WTC11 (cell line): ENCODE measurements at regions not wholly inside any gene's neighbourhood (a gene's known extent, or its start where the extent isn't known, plus 50 kb on each side); places are given as distances from the start of the nearest gene placed in this dataset.

Experiments
- ATAC-seq: fragments of 200-7000 bp; cut with Tn5 transposase; 2 replicates; pipeline ENCODE4 v1.10.0; 2021; ENCODE audit warnings: mild to moderate bottlenecking, moderate library complexity
- CTCF ChIA-PET: fragments of 300-600 bp; sonication (Branson Sonifier 250); formaldehyde crosslinking; loops from one replicate; lab custom pipeline; 2021; ENCODE audit warnings: antibody characterized with exemption; lab: Charles Lee
- POLR2A ChIA-PET: fragments of 350-600 bp; sonication (Branson Sonifier 250); formaldehyde crosslinking; loops from one replicate; lab custom pipeline; 2021; ENCODE audit warnings: antibody characterized with exemption; lab: Charles Lee
- DNase-seq: peaks from one replicate; pipeline ENCODE4 v3.0.0; 2021; ENCODE audit warnings: low spot score
- H3K27ac Mint-ChIP-seq: 2 replicates; pipeline ENCODE4 v1.8.0; 2021; ENCODE audit warnings: mixed read lengths
- H3K27me3 Mint-ChIP-seq: 2 replicates; pipeline ENCODE4 v1.8.0; 2021; ENCODE audit warnings: low read depth, mild to moderate bottlenecking, moderate library complexity, mixed read lengths
- H3K36me3 Mint-ChIP-seq: 2 replicates; pipeline ENCODE4 v1.8.0; 2021; ENCODE audit warnings: mixed read lengths
- H3K4me1 Mint-ChIP-seq: 2 replicates; pipeline ENCODE4 v1.8.0; 2022; ENCODE audit warnings: mixed read lengths
- H3K4me3 Mint-ChIP-seq: 2 replicates; pipeline ENCODE4 v1.8.0; 2021; ENCODE audit warnings: mild to moderate bottlenecking, moderate library complexity, mixed read lengths
- H3K9me3 Mint-ChIP-seq: 2 replicates; pipeline ENCODE4 v1.8.0; 2021; ENCODE audit warnings: mixed read lengths
- E2F1 ChIP-seq: sonication (generic); formaldehyde crosslinking; IDR thresholded peaks from 2 replicates; pipeline ENCODE4 v1.8.0; 2022; ENCODE audit warnings: mild to moderate bottlenecking, missing genetic modification reagents
- EMX1 ChIP-seq: fragments of 250-450 bp; sonication (Bioruptor Pico); IDR thresholded peaks from 2 replicates; pipeline ENCODE4 v1.8.0; 2021; ENCODE audit warnings: mild to moderate bottlenecking
- FOXJ3 ChIP-seq: sonication (generic); formaldehyde crosslinking; IDR thresholded peaks from 2 replicates; pipeline ENCODE4 v1.9.0; 2021; ENCODE audit warnings: missing genetic modification reagents, mild to moderate bottlenecking, borderline replicate concordance
- HMGA2 ChIP-seq: fragments of 250-450 bp; sonication (Bioruptor Pico); IDR thresholded peaks from 2 replicates; pipeline ENCODE4 v1.4.0; 2021; ENCODE audit warnings: mild to moderate bottlenecking, moderate library complexity
- IRF2 ChIP-seq: sonication (generic); formaldehyde crosslinking; IDR thresholded peaks from 2 replicates; pipeline ENCODE4 v1.8.0; 2022; ENCODE audit warnings: low read depth, missing genetic modification reagents, borderline replicate concordance
- NR2C2 ChIP-seq: sonication (generic); formaldehyde crosslinking; IDR thresholded peaks from 2 replicates; pipeline ENCODE4 v1.8.0; 2022; ENCODE audit warnings: mild to moderate bottlenecking, missing genetic modification reagents
- NR3C1 ChIP-seq: sonication (generic); formaldehyde crosslinking; conservative IDR thresholded peaks from 2 replicates; pipeline ENCODE4 v1.8.1; 2023; ENCODE audit warnings: low read depth, mild to moderate bottlenecking, missing genetic modification reagents
- OVOL2 ChIP-seq: fragments of 250-450 bp; sonication (Bioruptor Pico); IDR thresholded peaks from 2 replicates; pipeline ENCODE4 v1.9.0; 2021; ENCODE audit warnings: mild to moderate bottlenecking, borderline replicate concordance
- RELA ChIP-seq: sonication (generic); formaldehyde crosslinking; IDR thresholded peaks from 2 replicates; pipeline ENCODE4 v1.8.1; 2022; ENCODE audit warnings: missing genetic modification reagents, mild to moderate bottlenecking, borderline replicate concordance
- SOX15 ChIP-seq: fragments of 250-450 bp; sonication (Bioruptor Pico); IDR thresholded peaks from 2 replicates; pipeline ENCODE4 v1.9.0; 2021; ENCODE audit warnings: mild to moderate bottlenecking
- TEAD4 ChIP-seq: sonication (generic); formaldehyde crosslinking; IDR thresholded peaks from 2 replicates; pipeline ENCODE4 v1.8.0; 2022; ENCODE audit warnings: mild to moderate bottlenecking, missing genetic modification reagents
- USF2 ChIP-seq: sonication (generic); formaldehyde crosslinking; IDR thresholded peaks from 2 replicates; pipeline ENCODE4 v1.8.1; 2023; ENCODE audit warnings: mild to moderate bottlenecking, missing genetic modification reagents, moderate library complexity
- ZMAT4 ChIP-seq: fragments of 250-450 bp; sonication (Bioruptor Pico); IDR thresholded peaks from 2 replicates; pipeline ENCODE4 v1.9.0; 2021; ENCODE audit warnings: mild to moderate bottlenecking
- ZNF219 ChIP-seq: sonication (generic); formaldehyde crosslinking; IDR thresholded peaks from 2 replicates; pipeline ENCODE4 v1.8.0; 2023; ENCODE audit warnings: missing genetic modification reagents, mild to moderate bottlenecking, borderline replicate concordance
- ZNF532 ChIP-seq: fragments of 250-450 bp; sonication (Bioruptor Pico); IDR thresholded peaks from 2 replicates; pipeline ENCODE4 v1.9.0; 2021; ENCODE audit warnings: mild to moderate bottlenecking, borderline replicate concordance
- ZSCAN18 ChIP-seq: fragments of 250-450 bp; sonication (Bioruptor Pico); IDR thresholded peaks from 2 replicates; pipeline ENCODE4 v2.1.2; 2022; ENCODE audit warnings: mild to moderate bottlenecking, moderate library complexity
- TF ChIP-seq, protein P1 (sequence below): sonication (generic); formaldehyde crosslinking; IDR thresholded peaks from 2 replicates; pipeline ENCODE4 v1.8.0; 2022; ENCODE audit warnings: mild to moderate bottlenecking, missing genetic modification reagents
- TF ChIP-seq, protein P2 (sequence below): sonication (generic); formaldehyde crosslinking; IDR thresholded peaks from 2 replicates; pipeline ENCODE4 v1.8.1; 2022; ENCODE audit warnings: mild to moderate bottlenecking, moderate library complexity, missing genetic modification reagents

DNA sequence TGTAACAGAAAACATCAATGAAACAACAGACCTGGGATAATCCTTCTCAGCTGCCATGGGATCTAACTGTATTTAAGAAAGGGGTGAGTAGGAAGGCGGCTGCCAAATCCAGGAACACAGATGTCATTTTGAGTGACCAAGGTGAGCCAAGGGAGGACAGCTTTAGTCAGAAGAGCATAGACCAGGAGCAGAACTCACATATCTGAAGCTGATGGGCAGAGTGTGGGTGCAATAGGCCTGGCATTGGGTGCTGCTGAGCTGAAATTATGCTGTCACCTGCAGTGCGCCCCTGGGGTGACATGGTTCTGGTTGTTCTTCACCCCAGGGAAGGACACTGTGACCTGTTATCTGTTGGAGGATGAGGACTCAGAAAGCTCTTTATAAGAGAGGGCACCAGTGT is 88.9 kb upstream of the TOP3B start:
- no peaks in the 10 kb centered on the region for H3K4me1 Mint-ChIP-seq
- POLR2A ChIA-PET, result no interaction called here
- H3K27ac Mint-ChIP-seq, result no peak overlapping the region
- H3K9me3 Mint-ChIP-seq, result no peaks in the 10 kb centered on the region
- DNase-seq (no peak), ATAC-seq (no peak)
- peaks cover 98% of the 10 kb centered on the region for H3K27me3 Mint-ChIP-seq
- no peaks in the 10 kb centered on the region for H3K36me3 Mint-ChIP-seq
- CTCF ChIA-PET, result interaction anchor here (0.7 kb wide), 1 partner anchor 11 kb away, joined by 3 read pairs; no protein-coding TSS in a partner anchor
- no peak for TF ChIP-seq TEAD4 (CRISPR knock-in tag)
- no peak overlapping the region for H3K4me3 Mint-ChIP-seq

DNA sequence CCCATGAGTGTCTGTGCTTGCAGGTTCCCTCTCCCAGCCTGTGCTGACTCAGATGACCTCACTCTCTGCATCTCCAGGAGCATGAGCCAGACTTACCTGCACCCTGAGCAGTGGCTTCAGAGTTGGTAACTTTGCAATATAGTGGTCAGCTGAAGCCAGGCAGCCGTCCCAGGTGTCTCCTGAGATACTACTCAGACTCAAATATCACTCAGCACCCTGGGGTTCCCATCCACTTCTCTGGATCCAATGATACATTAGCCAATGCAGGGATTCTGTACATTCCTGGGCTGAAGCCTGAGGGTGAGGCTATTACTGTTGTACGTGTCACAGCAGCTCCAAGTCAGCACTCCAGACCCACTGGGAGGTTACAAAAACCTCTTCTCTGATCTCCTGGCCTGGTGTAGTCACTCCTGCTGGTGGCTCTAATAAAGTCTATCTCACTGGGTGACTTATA is 87.8 kb upstream of the TOP3B start:
- TF ChIP-seq HMGA2 (CRISPR knock-in tag) (no peak), EMX1 (CRISPR knock-in tag) (no peak), OVOL2 (CRISPR knock-in tag) (no peak), SOX15 (CRISPR knock-in tag) (no peak), E2F1 (CRISPR knock-in tag) (no peak), ZSCAN18 (CRISPR knock-in tag) (no peak), IRF2 (CRISPR knock-in tag) (no peak), ZNF219 (no peak)
- Mint-ChIP-seq H3K4me3 (no peak overlapping the region), H3K27ac (no peak overlapping the region), H3K27me3 (peaks cover 98% of the 10 kb centered on the region), H3K4me1 (no peaks in the 10 kb centered on the region), H3K36me3 (no peaks in the 10 kb centered on the region), H3K9me3 (no peaks in the 10 kb centered on the region)
- ChIA-PET POLR2A (no interaction called here), CTCF (interaction anchor here (0.7 to 1.8 kb wide), 5 partner anchors 9 to 125 kb away, joined by 3 to 20 read pairs (median 4); no protein-coding TSS in a partner anchor)
- DNase-seq (no peak), ATAC-seq (no peak; the same call in 1 of the 2 replicates)

GRCh38 chr22:22069450-22070370 is 87.1 kb upstream of the TOP3B start:
- Mint-ChIP-seq H3K9me3 (no peaks in the 10 kb centered on the region), H3K36me3 (no peaks in the 10 kb centered on the region), H3K4me1 (no peaks in the 10 kb centered on the region), H3K4me3 (no peak overlapping the region), H3K27me3 (peaks cover 98% of the 10 kb centered on the region), H3K27ac (no peak overlapping the region)
- DNase-seq (no peak), ATAC-seq (peak; percentile 41; the same call in 1 of the 2 replicates)
- CTCF ChIA-PET, result interaction anchor here (0.7 to 1.8 kb wide), 6 partner anchors 9 to 138 kb away, joined by 3 to 20 read pairs (median 4); no protein-coding TSS in a partner anchor
- POLR2A ChIA-PET, result interaction anchor here (0.7 kb wide), 1 partner anchor 9 kb away, joined by 3 read pairs; no protein-coding TSS in a partner anchor
- TF ChIP-seq ZMAT4, result no peak
- no peak for TF ChIP-seq USF2 (CRISPR knock-in tag)
- TF ChIP-seq NR2C2, result no peak
- no peak for TF ChIP-seq FOXJ3 (CRISPR knock-in tag)
- no peak for TF ChIP-seq RELA (CRISPR knock-in tag)
- no peak for TF ChIP-seq ZNF532 (CRISPR knock-in tag)
- TF ChIP-seq, protein P1, sequence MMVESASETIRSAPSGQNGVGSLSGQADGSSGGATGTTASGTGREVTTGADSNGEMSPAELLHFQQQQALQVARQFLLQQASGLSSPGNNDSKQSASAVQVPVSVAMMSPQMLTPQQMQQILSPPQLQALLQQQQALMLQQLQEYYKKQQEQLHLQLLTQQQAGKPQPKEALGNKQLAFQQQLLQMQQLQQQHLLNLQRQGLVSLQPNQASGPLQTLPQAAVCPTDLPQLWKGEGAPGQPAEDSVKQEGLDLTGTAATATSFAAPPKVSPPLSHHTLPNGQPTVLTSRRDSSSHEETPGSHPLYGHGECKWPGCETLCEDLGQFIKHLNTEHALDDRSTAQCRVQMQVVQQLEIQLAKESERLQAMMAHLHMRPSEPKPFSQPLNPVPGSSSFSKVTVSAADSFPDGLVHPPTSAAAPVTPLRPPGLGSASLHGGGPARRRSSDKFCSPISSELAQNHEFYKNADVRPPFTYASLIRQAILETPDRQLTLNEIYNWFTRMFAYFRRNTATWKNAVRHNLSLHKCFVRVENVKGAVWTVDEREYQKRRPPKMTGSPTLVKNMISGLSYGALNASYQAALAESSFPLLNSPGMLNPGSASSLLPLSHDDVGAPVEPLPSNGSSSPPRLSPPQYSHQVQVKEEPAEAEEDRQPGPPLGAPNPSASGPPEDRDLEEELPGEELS, result no peak
- TF ChIP-seq TEAD4 (CRISPR knock-in tag), result no peak
- TF ChIP-seq, protein P2, sequence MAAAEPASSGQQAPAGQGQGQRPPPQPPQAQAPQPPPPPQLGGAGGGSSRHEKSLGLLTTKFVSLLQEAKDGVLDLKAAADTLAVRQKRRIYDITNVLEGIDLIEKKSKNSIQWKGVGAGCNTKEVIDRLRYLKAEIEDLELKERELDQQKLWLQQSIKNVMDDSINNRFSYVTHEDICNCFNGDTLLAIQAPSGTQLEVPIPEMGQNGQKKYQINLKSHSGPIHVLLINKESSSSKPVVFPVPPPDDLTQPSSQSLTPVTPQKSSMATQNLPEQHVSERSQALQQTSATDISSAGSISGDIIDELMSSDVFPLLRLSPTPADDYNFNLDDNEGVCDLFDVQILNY (CRISPR knock-in tag), result no peak
- no peak for TF ChIP-seq NR3C1 (CRISPR knock-in tag)
